Immature natural killer cell (primary cell): ENCODE measurements at regions not wholly inside any gene's neighbourhood (a gene's known extent, or its start where the extent isn't known, plus 50 kb on each side); places are given as distances from the start of the nearest gene placed in this dataset.

Experiments
- DNase-seq, 3 donors: peaks; one replicate each; pipeline ENCODE4 v3.0.0; 2022; ENCODE audit warnings: mixed read lengths in 1 of 3
- H3K27ac Mint-ChIP-seq, 6 donors: one replicate each; pipeline ENCODE4 v1.8.0; 2020; ENCODE audit warnings: mixed read lengths in 6 of 6, mild to moderate bottlenecking in 5 of 6, inconsistent platforms in 4 of 6, moderate library complexity in 3 of 6
- H3K27me3 Mint-ChIP-seq, 3 donors: one replicate each; pipeline ENCODE4 v1.8.0; 2020 to 2021; ENCODE audit warnings: low read depth in 3 of 3, mild to moderate bottlenecking in 3 of 3, mixed read lengths in 3 of 3, moderate library complexity in 3 of 3, inconsistent platforms in 1 of 3
- H3K36me3 Mint-ChIP-seq, 3 donors: one replicate each; pipeline ENCODE4 v1.8.0; 2020; ENCODE audit warnings: mixed read lengths in 3 of 3, inconsistent platforms in 2 of 3, mild to moderate bottlenecking in 2 of 3
- H3K4me1 Mint-ChIP-seq, 2 donors: one replicate each; pipeline ENCODE4 v1.8.0; 2020; ENCODE audit warnings: inconsistent platforms in 2 of 2, mild to moderate bottlenecking in 2 of 2, mixed read lengths in 2 of 2, moderate library complexity in 1 of 2
- H3K4me3 Mint-ChIP-seq, 5 donors: one replicate each; pipeline ENCODE4 v1.8.0; 2020; ENCODE audit warnings: mild to moderate bottlenecking in 5 of 5, mixed read lengths in 5 of 5, inconsistent platforms in 3 of 5, moderate library complexity in 3 of 5
- H3K9me3 Mint-ChIP-seq, 6 donors: one replicate each; pipeline ENCODE4 v1.8.0; 2020; ENCODE audit warnings: mild to moderate bottlenecking in 6 of 6, mixed read lengths in 6 of 6, inconsistent platforms in 4 of 6, moderate library complexity in 3 of 6

GRCh38 chr9:3773362-3774060 lies 247.7 kb upstream of the RFX3 start:
- Mint-ChIP-seq H3K4me3 (no peak overlapping the region), H3K4me1 (no peaks in the 10 kb centered on the region), H3K27me3 (peaks cover 0 to 6% (median 0%) of the 10 kb centered on the region in 3 donors), H3K36me3 (no peaks in the 10 kb centered on the region), H3K27ac (no peak overlapping the region), H3K9me3 (peaks cover 0 to 2% (median 0%) of the 10 kb centered on the region in 6 donors)
- no peak for DNase-seq

GRCh38 chr9:3769646-3770045 lies 243.8 kb upstream of the RFX3 start:
- Mint-ChIP-seq H3K27ac (no peak overlapping the region), H3K36me3 (peaks cover 0 to 5% (median 0%) of the 10 kb centered on the region in 3 donors), H3K4me1 (no peaks in the 10 kb centered on the region), H3K27me3 (peaks cover 0 to 11% (median 0%) of the 10 kb centered on the region in 3 donors), H3K9me3 (no peaks in the 10 kb centered on the region), H3K4me3 (no peak overlapping the region)
- DNase-seq = no peak

GRCh38 chr9:3768712-3769457 lies 243.1 kb upstream of the RFX3 start:
- DNase-seq = no peak
- H3K36me3 Mint-ChIP-seq = peaks cover 0 to 5% (median 0%) of the 10 kb centered on the region in 3 donors
- no peaks in the 10 kb centered on the region for H3K4me1 Mint-ChIP-seq
- peaks cover 0 to 11% (median 0%) of the 10 kb centered on the region in 3 donors for H3K27me3 Mint-ChIP-seq
- H3K4me3 Mint-ChIP-seq = no peak overlapping the region
- no peak overlapping the region for H3K27ac Mint-ChIP-seq
- no peaks in the 10 kb centered on the region for H3K9me3 Mint-ChIP-seq

- Mint-ChIP-seq H3K27ac (no peak overlapping the region), H3K4me3 (no peak overlapping the region), H3K4me1 (no peaks in the 10 kb centered on the region), H3K27me3 (peaks cover 0 to 11% (median 0%) of the 10 kb centered on the region in 3 donors), H3K9me3 (no peaks in the 10 kb centered on the region), H3K36me3 (peaks cover 0 to 5% (median 0%) of the 10 kb centered on the region in 3 donors)
- DNase-seq = no peak
These were observed 242.5 kb upstream of the RFX3 start for GRCh38 chr9:3768286-3768685.

GRCh38 chr9:3762076-3762475 lies 236.3 kb upstream of the RFX3 start:
- Mint-ChIP-seq H3K27ac (no peak overlapping the region), H3K4me3 (no peak overlapping the region), H3K4me1 (peaks cover 10 to 20% of the 10 kb centered on the region in 2 donors), H3K9me3 (no peaks in the 10 kb centered on the region), H3K27me3 (peaks cover 2 to 17% (median 5%) of the 10 kb centered on the region in 3 donors), H3K36me3 (peaks cover 0 to 5% (median 0%) of the 10 kb centered on the region in 3 donors)
- DNase-seq = no peak

GRCh38 chr9:3760031-3760430 lies 234.2 kb upstream of the RFX3 start:
- DNase-seq = no peak
- no peak overlapping the region for H3K4me3 Mint-ChIP-seq
- peaks cover 2 to 9% (median 7%) of the 10 kb centered on the region in 3 donors for H3K27me3 Mint-ChIP-seq
- H3K9me3 Mint-ChIP-seq = no peaks in the 10 kb centered on the region
- H3K4me1 Mint-ChIP-seq = peaks cover 10 to 20% of the 10 kb centered on the region in 2 donors
- H3K27ac Mint-ChIP-seq = no peak overlapping the region
- H3K36me3 Mint-ChIP-seq = no peaks in the 10 kb centered on the region

GRCh38 chr9:3758816-3759576 lies 233.2 kb upstream of the RFX3 start:
- Mint-ChIP-seq H3K27me3 (peaks cover 4 to 9% (median 7%) of the 10 kb centered on the region in 3 donors), H3K9me3 (no peaks in the 10 kb centered on the region), H3K36me3 (no peaks in the 10 kb centered on the region), H3K4me3 (peak overlapping the region; percentile 13 to 54 (median 42)), H3K27ac (peak overlapping the region in 2 of 6 donors; percentile 13 to 29), H3K4me1 (peaks cover 10 to 20% of the 10 kb centered on the region in 2 donors)
- DNase-seq = no peak

GRCh38 chr9:3756071-3756470 lies 230.3 kb upstream of the RFX3 start:
- H3K4me3 Mint-ChIP-seq = no peak overlapping the region
- DNase-seq = no peak
- peaks cover 2 to 9% (median 7%) of the 10 kb centered on the region in 3 donors for H3K27me3 Mint-ChIP-seq
- H3K9me3 Mint-ChIP-seq = peaks cover 0 to 3% (median 0%) of the 10 kb centered on the region in 6 donors
- H3K36me3 Mint-ChIP-seq = no peaks in the 10 kb centered on the region
- H3K4me1 Mint-ChIP-seq = peaks cover 20 to 34% of the 10 kb centered on the region in 2 donors
- H3K27ac Mint-ChIP-seq = no peak overlapping the region

- peak; percentile 15 to 23 (median 16) for DNase-seq
- peaks cover 19 to 24% of the 10 kb centered on the region in 2 donors for H3K4me1 Mint-ChIP-seq
- peaks cover 0 to 5% (median 0%) of the 10 kb centered on the region in 6 donors for H3K9me3 Mint-ChIP-seq
- peak overlapping the region in 4 of 5 donors; percentile 2 to 47 (median 25) for H3K4me3 Mint-ChIP-seq
- peaks cover 3 to 6% (median 3%) of the 10 kb centered on the region in 3 donors for H3K27me3 Mint-ChIP-seq
- H3K27ac Mint-ChIP-seq = peak overlapping the region in 1 of 6 donors; percentile 46
- no peaks in the 10 kb centered on the region for H3K36me3 Mint-ChIP-seq
These were observed 225.4 kb upstream of the RFX3 start for GRCh38 chr9:3751125-3751758.

- DNase-seq = no peak
- no peaks in the 10 kb centered on the region for H3K36me3 Mint-ChIP-seq
- peak overlapping the region in 2 of 5 donors; percentile 22 to 44 for H3K4me3 Mint-ChIP-seq
- H3K4me1 Mint-ChIP-seq = peaks cover 19 to 24% of the 10 kb centered on the region in 2 donors
- peak overlapping the region in 1 of 6 donors; percentile 56 for H3K27ac Mint-ChIP-seq
- H3K9me3 Mint-ChIP-seq = peaks cover 0 to 5% (median 0%) of the 10 kb centered on the region in 6 donors
- peaks cover 3 to 5% (median 4%) of the 10 kb centered on the region in 3 donors for H3K27me3 Mint-ChIP-seq
These were observed 224.5 kb upstream of the RFX3 start for GRCh38 chr9:3750321-3750720.

GRCh38 chr9:3746296-3747275 lies 220.8 kb upstream of the RFX3 start:
- Mint-ChIP-seq H3K4me3 (no peak overlapping the region), H3K27me3 (peaks cover 3 to 4% (median 3%) of the 10 kb centered on the region in 3 donors), H3K36me3 (no peaks in the 10 kb centered on the region), H3K9me3 (peaks cover 0 to 2% (median 0%) of the 10 kb centered on the region in 6 donors), H3K4me1 (peaks cover 14% of the 10 kb centered on the region in 2 donors), H3K27ac (no peak overlapping the region)
- no peak for DNase-seq

- Mint-ChIP-seq H3K36me3 (no peaks in the 10 kb centered on the region), H3K27me3 (peaks cover 3 to 5% (median 5%) of the 10 kb centered on the region in 3 donors), H3K9me3 (peaks cover 0 to 2% (median 0%) of the 10 kb centered on the region in 6 donors), H3K4me3 (no peak overlapping the region), H3K4me1 (no peaks in the 10 kb centered on the region), H3K27ac (no peak overlapping the region)
- no peak for DNase-seq
These were observed 218.2 kb upstream of the RFX3 start for GRCh38 chr9:3743901-3744413.
